Liver (tissue), 8 donors: ENCODE measurements at regions not wholly inside any gene's neighbourhood (a gene's known extent, or its start where the extent isn't known, plus 50 kb on each side); places are given as distances from the start of the nearest gene placed in this dataset.

Experiments
- DNase-seq: peaks from one replicate; pipeline ENCODE4 v3.0.0-alpha.2; 2017; ENCODE audit warnings: low spot score
- H3K27ac ChIP-seq, 2 donors: one replicate each; pipeline ENCODE4 v1.7.0; 2013; ENCODE audit warnings: inconsistent platforms in 2 of 2, low read length in 2 of 2, control low read depth in 1 of 2, low read depth in 1 of 2, mild to moderate bottlenecking in 1 of 2
- H3K27me3 ChIP-seq, 4 donors: one replicate each; pipeline versions ENCODE4 v1.6.1 to v1.7.0; 2013; ENCODE audit warnings: low read length in 3 of 4, inconsistent platforms in 1 of 4, mild to moderate bottlenecking in 1 of 4, moderate library complexity in 1 of 4; ENCODE audit not compliant: control insufficient read depth in 4 of 4, insufficient read depth in 4 of 4
- H3K36me3 ChIP-seq, 4 donors: one replicate each; pipeline versions ENCODE4 v1.6.1 to v1.7.0; 2013; ENCODE audit warnings: low read length in 3 of 4, mild to moderate bottlenecking in 3 of 4, low read depth in 1 of 4, moderate library complexity in 1 of 4; ENCODE audit not compliant: control insufficient read depth in 4 of 4, insufficient read depth in 3 of 4
- H3K4me1 ChIP-seq, 4 donors: one replicate each; pipeline versions ENCODE4 v1.6.1 to v1.7.0; 2013; ENCODE audit warnings: low read length in 3 of 4, mild to moderate bottlenecking in 3 of 4, moderate library complexity in 1 of 4; ENCODE audit not compliant: control insufficient read depth in 4 of 4, insufficient read depth in 4 of 4
- H3K4me3 ChIP-seq, 3 donors: one replicate each; pipeline versions ENCODE4 v1.6.1 to v1.7.0; 2013; ENCODE audit warnings: low read length in 3 of 3, control low read depth in 1 of 3, low read depth in 1 of 3, mild to moderate bottlenecking in 1 of 3
- H3K9ac ChIP-seq, 2 donors: one replicate each; pipeline ENCODE4 v1.7.0; 2013; ENCODE audit warnings: low read length in 2 of 2, mild to moderate bottlenecking in 2 of 2, moderate library complexity in 2 of 2, control low read depth in 1 of 2, low read depth in 1 of 2
- H3K9me3 ChIP-seq, 4 donors: one replicate each; pipeline versions ENCODE4 v1.6.1 to v1.7.0; 2013; ENCODE audit warnings: low read length in 3 of 4; ENCODE audit not compliant: control insufficient read depth in 4 of 4
- ATF3 ChIP-seq: IDR thresholded peaks from 2 replicates; pipeline ENCODE4 v1.6.1; 2016; ENCODE audit warnings: antibody characterized with exemption
- CTCF ChIP-seq: fragments of 150-350 bp; IDR thresholded peaks from 2 replicates; pipeline ENCODE4 v1.5.1; 2017; ENCODE audit warnings: improper control_type of control experiment, low read depth, low read length; ENCODE audit not compliant: missing input control
- EGR1 ChIP-seq, 2 donors: IDR thresholded peaks; 2 replicates each; pipeline ENCODE4 v1.6.1; 2016 to 2018; ENCODE audit warnings: antibody characterized with exemption in 2 of 2, low read depth in 2 of 2
- FOXA1 ChIP-seq: IDR thresholded peaks from 2 replicates; pipeline ENCODE4 v1.6.1; 2016; ENCODE audit warnings: antibody characterized with exemption
- FOXA2 ChIP-seq: IDR thresholded peaks from 2 replicates; pipeline ENCODE4 v1.6.1; 2016; ENCODE audit warnings: antibody characterized with exemption
- GABPA ChIP-seq, 2 donors: IDR thresholded peaks in 1 of 2; conservative IDR thresholded peaks in 1 of 2; 2 replicates each; pipeline ENCODE4 v1.6.1; 2016; ENCODE audit warnings: antibody characterized with exemption in 2 of 2, mild to moderate bottlenecking in 1 of 2, moderate library complexity in 1 of 2
- HNF4A ChIP-seq, 2 donors: conservative IDR thresholded peaks; 2 replicates each; pipeline ENCODE4 v1.6.1; 2016; ENCODE audit warnings: antibody characterized with exemption in 2 of 2, mild to moderate bottlenecking in 2 of 2
- HNF4G ChIP-seq: IDR thresholded peaks from 2 replicates; pipeline ENCODE4 v1.6.1; 2016; ENCODE audit warnings: antibody characterized with exemption
- JUND ChIP-seq, 2 donors: IDR thresholded peaks; 2 replicates each; pipeline ENCODE4 v1.6.1; 2016; ENCODE audit warnings: antibody characterized with exemption in 2 of 2
- NR2F2 ChIP-seq: IDR thresholded peaks from 2 replicates; pipeline ENCODE4 v1.6.1; 2016; ENCODE audit warnings: antibody characterized with exemption
- RAD21 ChIP-seq, 2 donors: IDR thresholded peaks; 2 replicates each; pipeline ENCODE4 v1.6.1; 2016; ENCODE audit warnings: antibody characterized with exemption in 2 of 2, mild to moderate bottlenecking in 2 of 2
- REST ChIP-seq: IDR thresholded peaks from 2 replicates; pipeline ENCODE4 v1.6.1; 2016; ENCODE audit warnings: antibody characterized with exemption, mild to moderate bottlenecking
- RXRA ChIP-seq, 2 donors: IDR thresholded peaks; 2 replicates each; pipeline ENCODE4 v1.6.1; 2017 to 2018; ENCODE audit warnings: antibody characterized with exemption in 2 of 2, mild to moderate bottlenecking in 1 of 2
- SP1 ChIP-seq: IDR thresholded peaks from 2 replicates; pipeline ENCODE4 v1.6.1; 2018; ENCODE audit warnings: antibody characterized with exemption, mild to moderate bottlenecking
- TAF1 ChIP-seq: conservative IDR thresholded peaks from 2 replicates; pipeline ENCODE4 v1.6.1; 2016; ENCODE audit warnings: antibody characterized with exemption, mild to moderate bottlenecking
- YY1 ChIP-seq: IDR thresholded peaks from 2 replicates; pipeline ENCODE4 v1.6.1; 2016; ENCODE audit warnings: antibody characterized with exemption, mild to moderate bottlenecking
- ZBTB33 ChIP-seq: IDR thresholded peaks from 2 replicates; pipeline ENCODE4 v1.6.1; 2016; ENCODE audit warnings: antibody characterized with exemption
- WGBS: extraction: QIAGEN DNeasy Blood & Tissue Kit; methylation state at CpG from one replicate; pipeline ENCODE4 v1.1.7; 2013; 5-methylcytosine and 5-hydroxymethylcytosine counted together
- donor health status: healthy.
- donor health status: healthy.
- donor health status: healthy.
- donor health status: healthy.
- donor health status: healthy.

GRCh38 chr20:57912227-57912582 is 202.4 kb upstream of the PMEPA1 start:
- H3K9me3 ChIP-seq, result no peaks in the 10 kb centered on the region
- H3K4me3 ChIP-seq, result no peak overlapping the region
- H3K9ac ChIP-seq, result no peak overlapping the region
- no peak overlapping the region for H3K27ac ChIP-seq
- TF ChIP-seq JUND (IDR thresholded peaks at IDR 0.05), result no peak
- peak; percentile 19 for TF ChIP-seq NR2F2
- no peak for TF ChIP-seq GABPA (IDR thresholded peaks at IDR 0.05 in 1 of 2, conservative IDR thresholded peaks at IDR 0.05 in 1 of 2)
- no peak for TF ChIP-seq FOXA2
- no peak for DNase-seq
- 67% methylated on average over 6 of the region's 6 CpGs for WGBS
- H3K36me3 ChIP-seq, result no peaks in the 10 kb centered on the region
- no peaks in the 10 kb centered on the region for H3K27me3 ChIP-seq
- no peaks in the 10 kb centered on the region for H3K4me1 ChIP-seq

GRCh38 chr20:57911512-57912226 is 201.9 kb upstream of the PMEPA1 start:
- Histone ChIP-seq H3K36me3 (no peaks in the 10 kb centered on the region), H3K9ac (no peak overlapping the region), H3K9me3 (no peaks in the 10 kb centered on the region), H3K4me3 (no peak overlapping the region), H3K27ac (no peak overlapping the region), H3K4me1 (no peaks in the 10 kb centered on the region), H3K27me3 (no peaks in the 10 kb centered on the region)
- no peak for DNase-seq
- WGBS, result 89% methylated on average over 14 of the region's 14 CpGs
- TF ChIP-seq ATF3, result no peak
- no peak for TF ChIP-seq REST
- no peak for TF ChIP-seq HNF4G
- TF ChIP-seq YY1, result no peak
- no peak for TF ChIP-seq NR2F2
- no peak for TF ChIP-seq HNF4A (conservative IDR thresholded peaks at IDR 0.05)
- TF ChIP-seq FOXA1, result no peak
- no peak for TF ChIP-seq GABPA (IDR thresholded peaks at IDR 0.05 in 1 of 2, conservative IDR thresholded peaks at IDR 0.05 in 1 of 2)
- no peak for TF ChIP-seq RXRA (IDR thresholded peaks at IDR 0.05)
- TF ChIP-seq TAF1, result no peak
- TF ChIP-seq JUND (IDR thresholded peaks at IDR 0.05), result no peak
- no peak for TF ChIP-seq EGR1 (IDR thresholded peaks at IDR 0.05; ENCODE audit: low read depth in 2 of 2)
- TF ChIP-seq ZBTB33, result no peak
- no peak for TF ChIP-seq RAD21 (IDR thresholded peaks at IDR 0.05)
- no peak for TF ChIP-seq FOXA2
- TF ChIP-seq CTCF, result no peak
- TF ChIP-seq SP1, result no peak
